WTC11 (cell line): ENCODE measurements at regions not wholly inside any gene's neighbourhood (a gene's known extent, or its start where the extent isn't known, plus 50 kb on each side); places are given as distances from the start of the nearest gene placed in this dataset.
A peak's percentile ranks its signal among the peaks of the same experiment; 100 is the strongest.

Experiments used
- ATAC-seq: fragments of 200-7000 bp; cut with Tn5 transposase; 2 replicates; pipeline ENCODE4 v1.10.0; 2021; ENCODE audit warnings: mild to moderate bottlenecking, moderate library complexity
- CTCF ChIA-PET: fragments of 300-600 bp; sonication (Branson Sonifier 250); formaldehyde crosslinking; loops from one replicate; lab custom pipeline; 2021; ENCODE audit warnings: antibody characterized with exemption; lab: Charles Lee
- POLR2A ChIA-PET: fragments of 350-600 bp; sonication (Branson Sonifier 250); formaldehyde crosslinking; loops from one replicate; lab custom pipeline; 2021; ENCODE audit warnings: antibody characterized with exemption; lab: Charles Lee
- DNase-seq: peaks from one replicate; pipeline ENCODE4 v3.0.0; 2021; ENCODE audit warnings: low spot score
- H3K27ac Mint-ChIP-seq: 2 replicates; pipeline ENCODE4 v1.8.0; 2021; ENCODE audit warnings: mixed read lengths
- H3K27me3 Mint-ChIP-seq: 2 replicates; pipeline ENCODE4 v1.8.0; 2021; ENCODE audit warnings: low read depth, mild to moderate bottlenecking, moderate library complexity, mixed read lengths
- H3K36me3 Mint-ChIP-seq: 2 replicates; pipeline ENCODE4 v1.8.0; 2021; ENCODE audit warnings: mixed read lengths
- H3K4me1 Mint-ChIP-seq: 2 replicates; pipeline ENCODE4 v1.8.0; 2022; ENCODE audit warnings: mixed read lengths
- H3K4me3 Mint-ChIP-seq: 2 replicates; pipeline ENCODE4 v1.8.0; 2021; ENCODE audit warnings: mild to moderate bottlenecking, moderate library complexity, mixed read lengths
- H3K9me3 Mint-ChIP-seq: 2 replicates; pipeline ENCODE4 v1.8.0; 2021; ENCODE audit warnings: mixed read lengths
- E2F4 ChIP-seq: sonication (generic); formaldehyde crosslinking; IDR thresholded peaks from 2 replicates; pipeline ENCODE4 v1.8.1; 2022; ENCODE audit warnings: low read depth, mild to moderate bottlenecking, moderate library complexity, missing genetic modification reagents, borderline replicate concordance
- E2F5 ChIP-seq: sonication (generic); formaldehyde crosslinking; IDR thresholded peaks from 2 replicates; pipeline ENCODE4 v1.8.1; 2022; ENCODE audit warnings: mild to moderate bottlenecking, moderate library complexity, missing genetic modification reagents
- ELF4 ChIP-seq: sonication (generic); formaldehyde crosslinking; IDR thresholded peaks from 2 replicates; pipeline ENCODE4 v1.8.1; 2022; ENCODE audit warnings: low read depth, mild to moderate bottlenecking, moderate library complexity, missing genetic modification reagents
- FOXK1 ChIP-seq: sonication (generic); formaldehyde crosslinking; IDR thresholded peaks from 2 replicates; pipeline ENCODE4 v1.8.0; 2022; ENCODE audit warnings: mild to moderate bottlenecking, moderate library complexity, missing genetic modification reagents
- GABPB1 ChIP-seq: sonication (generic); formaldehyde crosslinking; IDR thresholded peaks from 2 replicates; pipeline ENCODE4 v1.8.1; 2023; ENCODE audit warnings: mild to moderate bottlenecking, missing genetic modification reagents
- GRHL2 ChIP-seq: fragments of 250-450 bp; sonication (Bioruptor Pico); IDR thresholded peaks from 2 replicates; pipeline ENCODE4 v1.8.0; 2022; ENCODE audit warnings: mild to moderate bottlenecking, moderate library complexity; ENCODE audit not compliant: insufficient replicate concordance, severe bottlenecking
- IRF1 ChIP-seq: sonication (generic); formaldehyde crosslinking; IDR thresholded peaks from 2 replicates; pipeline ENCODE4 v1.8.0; 2023; ENCODE audit warnings: missing genetic modification reagents
- MLX ChIP-seq: sonication (generic); formaldehyde crosslinking; IDR thresholded peaks from 2 replicates; pipeline ENCODE4 v1.8.1; 2023; ENCODE audit warnings: mild to moderate bottlenecking, missing genetic modification reagents, moderate library complexity
- NFATC4 ChIP-seq: fragments of 250-450 bp; sonication (Bioruptor Pico); IDR thresholded peaks from 2 replicates; pipeline ENCODE4 v1.9.0; 2021; ENCODE audit warnings: mild to moderate bottlenecking
- NFYB ChIP-seq: sonication (generic); formaldehyde crosslinking; conservative IDR thresholded peaks from 2 replicates; pipeline ENCODE4 v1.8.0; 2022; ENCODE audit warnings: low read depth, missing genetic modification reagents
- OVOL2 ChIP-seq: fragments of 250-450 bp; sonication (Bioruptor Pico); IDR thresholded peaks from 2 replicates; pipeline ENCODE4 v1.9.0; 2021; ENCODE audit warnings: mild to moderate bottlenecking, borderline replicate concordance
- PRRX2 ChIP-seq: fragments of 250-450 bp; sonication (Bioruptor Pico); IDR thresholded peaks from 2 replicates; pipeline ENCODE4 v1.8.0; 2021; ENCODE audit warnings: mild to moderate bottlenecking
- SP1 ChIP-seq: sonication (generic); formaldehyde crosslinking; conservative IDR thresholded peaks from 2 replicates; pipeline ENCODE4 v1.8.1; 2022; ENCODE audit warnings: missing genetic modification reagents
- TEAD4 ChIP-seq: sonication (generic); formaldehyde crosslinking; IDR thresholded peaks from 2 replicates; pipeline ENCODE4 v1.8.0; 2022; ENCODE audit warnings: mild to moderate bottlenecking, missing genetic modification reagents
- TP53 ChIP-seq: sonication (generic); formaldehyde crosslinking; IDR thresholded peaks from 2 replicates; pipeline ENCODE4 v1.8.1; 2023; ENCODE audit warnings: mild to moderate bottlenecking, missing genetic modification reagents
- ZNF232 ChIP-seq: sonication (generic); formaldehyde crosslinking; IDR thresholded peaks from 2 replicates; pipeline ENCODE4 v1.8.0; 2022; ENCODE audit warnings: mild to moderate bottlenecking, missing genetic modification reagents
- ZNF416 ChIP-seq: fragments of 250-450 bp; sonication (Bioruptor Pico); IDR thresholded peaks from 2 replicates; pipeline ENCODE4 v1.9.0; 2021; ENCODE audit warnings: mild to moderate bottlenecking, inconsistent platforms
- ZNF425 ChIP-seq: fragments of 250-450 bp; sonication (Bioruptor Pico); conservative IDR thresholded peaks from 2 replicates; pipeline ENCODE4 v1.9.0; 2021; ENCODE audit warnings: mild to moderate bottlenecking
- ZNF512 ChIP-seq: sonication (generic); formaldehyde crosslinking; IDR thresholded peaks from 2 replicates; pipeline ENCODE4 v1.8.1; 2022; ENCODE audit warnings: missing genetic modification reagents, borderline replicate concordance
- ZSCAN18 ChIP-seq: fragments of 250-450 bp; sonication (Bioruptor Pico); IDR thresholded peaks from 2 replicates; pipeline ENCODE4 v2.1.2; 2022; ENCODE audit warnings: mild to moderate bottlenecking, moderate library complexity

GRCh38 chr2:145007093-145007959 lies 487.4 kb upstream of the ZEB2 start:
- Mint-ChIP-seq H3K4me3 (no peak overlapping the region), H3K27me3 (no peaks in the 10 kb centered on the region), H3K4me1 (peaks cover 7% of the 10 kb centered on the region), H3K9me3 (peaks cover 3% of the 10 kb centered on the region; the same call in 1 of the 2 replicates), H3K36me3 (no peaks in the 10 kb centered on the region), H3K27ac (no peak overlapping the region)
- CTCF ChIA-PET = no interaction called here
- DNase-seq (no peak), ATAC-seq (no peak)
- POLR2A ChIA-PET = no interaction called here
- no peak for TF ChIP-seq TP53 (CRISPR knock-in tag)
- no peak for TF ChIP-seq OVOL2 (CRISPR knock-in tag)
- no peak for TF ChIP-seq ZNF232 (CRISPR knock-in tag)
- no peak for TF ChIP-seq GRHL2
- no peak for TF ChIP-seq ZNF416 (CRISPR knock-in tag)

- Mint-ChIP-seq H3K4me1 (no peaks in the 10 kb centered on the region), H3K4me3 (no peak overlapping the region)
- peak; percentile 61 for ATAC-seq
These were observed 482.7 kb upstream of the ZEB2 start for GRCh38 chr2:145002624-145003023.

GRCh38 chr2:145000376-145000775 lies 480.5 kb upstream of the ZEB2 start:
- Mint-ChIP-seq H3K4me1 (no peaks in the 10 kb centered on the region), H3K27ac (no peak overlapping the region), H3K27me3 (no peaks in the 10 kb centered on the region), H3K9me3 (no peaks in the 10 kb centered on the region), H3K4me3 (no peak overlapping the region), H3K36me3 (no peaks in the 10 kb centered on the region)
- CTCF ChIA-PET = no interaction called here
- DNase-seq (no peak), ATAC-seq (no peak)
- POLR2A ChIA-PET = no interaction called here
- TF ChIP-seq NFATC4 (CRISPR knock-in tag) = no peak
- no peak for TF ChIP-seq GABPB1 (CRISPR knock-in tag)
- no peak for TF ChIP-seq NFYB
- no peak for TF ChIP-seq IRF1 (CRISPR knock-in tag)
- no peak for TF ChIP-seq E2F5 (CRISPR knock-in tag)
- no peak for TF ChIP-seq SP1 (CRISPR knock-in tag)
- TF ChIP-seq TP53 (CRISPR knock-in tag) = no peak
- no peak for TF ChIP-seq ZSCAN18
- no peak for TF ChIP-seq MLX
- no peak for TF ChIP-seq ZNF232 (CRISPR knock-in tag)
- no peak for TF ChIP-seq ZNF425
- no peak for TF ChIP-seq TEAD4 (CRISPR knock-in tag)

More at GRCh38 chr2:145002624-145003023, 482.7 kb upstream of the ZEB2 start:
- Mint-ChIP-seq H3K9me3 (no peaks in the 10 kb centered on the region), H3K27me3 (no peaks in the 10 kb centered on the region), H3K27ac (no peak overlapping the region), H3K36me3 (no peaks in the 10 kb centered on the region)
- ChIA-PET POLR2A (no interaction called here), CTCF (interaction anchor here (1.8 kb wide), 1 partner anchor 10 kb away, joined by 5 read pairs; no protein-coding TSS in a partner anchor)
- no peak for DNase-seq
- no peak for TF ChIP-seq ELF4 (CRISPR knock-in tag)
- no peak for TF ChIP-seq ZNF512 (CRISPR knock-in tag)
- TF ChIP-seq GABPB1 (CRISPR knock-in tag) = no peak
- no peak for TF ChIP-seq FOXK1 (CRISPR knock-in tag)
- no peak for TF ChIP-seq E2F4 (CRISPR knock-in tag)
- TF ChIP-seq GRHL2 = no peak
- no peak for TF ChIP-seq PRRX2 (CRISPR knock-in tag)
